GM19452 (cell line): ENCODE measurements at regions not wholly inside any gene's neighbourhood (a gene's known extent, or its start where the extent isn't known, plus 50 kb on each side); places are given as distances from the start of the nearest gene placed in this dataset.

Source experiments
- ATAC-seq: cut with Tn5 transposase; IDR thresholded peaks from one replicate; pipeline ENCODE4 v1.9.1; 2021; ENCODE audit not compliant: unreplicated experiment

DNA sequence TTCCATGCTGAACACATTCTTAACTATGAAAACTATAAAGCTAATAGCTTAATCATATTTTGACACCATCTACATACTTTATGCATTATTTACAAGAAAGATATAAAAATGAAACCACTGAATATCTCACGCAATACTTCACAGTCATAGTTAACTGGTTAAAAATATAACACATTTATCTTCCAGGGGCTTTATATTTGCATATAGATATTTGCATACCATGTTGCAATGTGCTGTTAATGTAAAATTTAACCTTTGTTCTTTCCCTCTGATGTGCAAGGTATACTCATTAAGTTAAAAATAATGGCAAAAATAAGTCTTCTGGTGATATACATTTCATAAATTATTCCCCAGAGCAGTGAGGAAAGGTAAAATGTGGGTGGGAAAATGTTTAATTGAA, 76.9 kb upstream of the MGMT start:
- ATAC-seq, result no peak

DNA sequence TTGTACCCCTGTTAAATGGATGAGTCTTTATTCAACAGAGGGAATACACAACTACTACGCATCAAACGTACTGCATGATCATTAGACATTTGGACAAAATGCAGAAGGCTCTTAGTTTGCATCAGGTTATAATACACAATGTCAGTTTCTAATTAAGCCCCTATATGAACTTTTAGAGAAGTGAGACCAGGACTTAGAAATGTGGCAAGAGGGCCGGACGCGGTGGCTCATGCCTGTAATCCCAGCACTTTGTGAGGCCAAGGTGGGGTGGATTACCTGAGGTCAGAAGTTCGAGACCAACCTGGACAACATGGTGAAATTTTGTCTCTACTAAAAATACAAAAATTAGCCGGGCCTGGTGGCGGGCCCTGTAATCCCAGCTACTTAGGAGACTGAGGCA, 76.3 kb upstream of the MGMT start:
- ATAC-seq, result no peak

DNA sequence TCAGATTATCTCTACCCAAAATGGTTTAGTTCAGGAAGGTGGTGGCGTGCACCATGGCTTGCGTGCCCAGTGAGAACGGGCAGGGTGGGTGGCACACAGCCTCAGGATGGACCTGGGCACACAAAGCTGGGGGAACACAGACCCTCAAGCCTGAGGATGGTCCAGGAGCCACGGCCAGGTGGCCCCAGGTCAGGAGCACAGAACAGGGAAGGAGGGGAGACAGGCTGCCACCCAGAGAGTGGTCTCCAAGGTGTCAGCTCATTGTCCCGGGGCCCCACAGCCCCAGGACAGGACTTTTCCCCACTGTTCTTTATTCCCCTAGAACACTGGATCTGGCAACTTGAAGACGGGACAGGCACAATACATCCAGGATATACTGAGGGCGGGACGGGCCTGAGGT, 75.6 kb upstream of the MGMT start:
- no peak for ATAC-seq

DNA sequence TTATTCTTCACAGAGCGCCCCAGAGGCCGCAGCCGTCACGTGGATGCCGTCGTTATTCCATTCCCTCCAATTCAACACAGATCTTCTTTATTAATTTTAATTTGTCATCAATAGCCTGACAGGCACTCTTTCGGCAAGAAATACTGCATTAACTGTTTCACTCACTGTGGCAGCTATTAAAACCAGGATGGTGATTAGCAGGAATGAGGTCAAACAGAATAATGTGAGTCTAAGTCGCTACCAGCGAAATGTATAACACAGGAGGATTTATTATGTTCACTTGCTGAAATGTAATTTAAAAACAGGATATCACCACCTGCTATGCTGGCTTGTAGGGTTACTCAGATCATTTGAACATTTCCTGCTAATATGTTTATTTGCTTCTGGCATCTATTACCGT, 74.2 kb upstream of the MGMT start:
- ATAC-seq, result no peak

DNA sequence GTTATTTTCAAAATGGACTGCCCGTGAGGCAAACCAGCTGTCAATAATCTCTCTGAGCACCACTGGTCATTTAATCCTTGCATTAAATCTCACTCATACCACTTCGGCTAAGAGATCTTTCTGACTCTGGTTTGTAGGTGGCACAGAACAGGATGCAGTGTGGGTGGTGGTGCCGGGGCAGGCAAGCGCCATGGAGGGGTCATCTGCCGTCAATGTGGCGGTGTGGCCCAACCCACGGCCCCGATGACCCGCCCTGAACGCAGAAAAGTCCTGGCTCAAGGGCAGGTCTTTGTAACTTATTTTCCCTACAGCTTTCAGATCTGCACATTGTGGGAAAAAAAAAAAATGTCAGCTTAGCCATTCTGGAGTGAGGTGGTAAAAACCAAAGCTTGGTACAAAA, 73.2 kb upstream of the MGMT start:
- no peak for ATAC-seq

DNA sequence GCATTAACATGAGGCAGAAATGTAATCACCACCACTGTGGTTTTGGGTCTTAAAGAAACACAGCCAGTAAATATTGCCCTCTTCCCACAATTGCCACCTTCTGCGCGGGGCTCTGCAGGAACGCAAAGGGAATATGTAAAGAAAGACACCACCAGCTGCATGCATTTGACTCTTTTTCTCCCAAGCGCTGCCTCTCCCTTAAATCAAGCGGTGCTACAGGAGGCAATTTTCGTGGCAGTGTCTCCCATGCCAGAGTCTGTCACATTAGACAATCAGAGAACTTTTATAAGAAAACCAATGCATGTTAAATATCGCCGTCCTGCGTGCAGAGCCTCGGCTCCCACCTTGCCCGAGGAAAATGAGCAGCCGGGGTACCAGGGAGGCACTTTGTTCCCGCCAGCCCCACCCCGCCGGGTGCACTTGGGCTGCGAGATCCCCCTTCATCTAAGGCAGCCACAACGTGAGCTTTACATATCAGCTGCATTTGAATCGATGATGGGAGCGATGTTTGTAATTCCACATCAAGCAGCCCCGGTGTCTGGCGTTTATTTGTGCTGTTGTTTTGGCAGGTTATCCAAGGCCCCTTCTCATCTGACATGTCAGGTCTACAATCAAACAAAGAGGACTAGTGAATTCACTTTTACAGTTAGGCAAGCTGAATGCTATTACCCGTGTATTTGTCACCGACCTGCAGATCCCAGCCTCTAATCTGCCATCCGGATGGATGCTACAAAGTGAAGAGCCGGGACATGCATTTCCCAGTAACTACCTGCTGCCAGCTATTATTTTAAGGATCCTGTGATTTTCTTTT, 72.3 kb upstream of the MGMT start:
- no peak for ATAC-seq

DNA sequence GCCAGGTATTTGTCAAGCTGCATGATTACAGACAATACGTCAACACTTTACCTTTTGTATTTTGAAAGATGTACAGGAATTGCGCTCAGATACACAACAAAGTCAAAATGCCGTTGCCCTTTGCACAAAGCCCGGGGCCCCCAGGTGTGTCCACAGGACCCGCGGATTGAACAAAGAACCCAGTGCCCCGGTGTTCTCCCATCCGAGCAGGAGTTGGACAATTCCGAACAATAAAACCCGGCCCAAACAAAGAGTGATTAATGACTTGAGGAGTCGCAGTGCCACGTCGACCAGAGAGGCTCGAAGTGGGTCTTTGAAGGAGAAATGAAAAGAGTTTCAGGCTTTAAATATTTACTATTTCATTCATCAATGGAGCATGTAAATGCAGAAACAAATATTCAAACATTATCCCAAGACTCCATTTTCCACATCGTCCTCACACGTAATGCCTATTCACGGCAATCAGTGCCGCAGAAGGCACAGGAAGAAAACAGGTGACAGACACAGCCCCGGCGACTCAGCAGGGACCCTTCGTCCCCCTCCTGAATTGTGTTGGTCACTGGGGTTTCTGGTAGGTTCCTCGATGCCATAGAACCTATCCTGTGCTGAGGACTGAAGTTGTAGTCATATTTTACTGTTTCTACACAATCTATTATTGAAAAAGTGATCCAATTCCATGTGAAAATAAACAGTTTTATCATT, 70.9 kb upstream of the MGMT start:
- ATAC-seq, result no peak

DNA sequence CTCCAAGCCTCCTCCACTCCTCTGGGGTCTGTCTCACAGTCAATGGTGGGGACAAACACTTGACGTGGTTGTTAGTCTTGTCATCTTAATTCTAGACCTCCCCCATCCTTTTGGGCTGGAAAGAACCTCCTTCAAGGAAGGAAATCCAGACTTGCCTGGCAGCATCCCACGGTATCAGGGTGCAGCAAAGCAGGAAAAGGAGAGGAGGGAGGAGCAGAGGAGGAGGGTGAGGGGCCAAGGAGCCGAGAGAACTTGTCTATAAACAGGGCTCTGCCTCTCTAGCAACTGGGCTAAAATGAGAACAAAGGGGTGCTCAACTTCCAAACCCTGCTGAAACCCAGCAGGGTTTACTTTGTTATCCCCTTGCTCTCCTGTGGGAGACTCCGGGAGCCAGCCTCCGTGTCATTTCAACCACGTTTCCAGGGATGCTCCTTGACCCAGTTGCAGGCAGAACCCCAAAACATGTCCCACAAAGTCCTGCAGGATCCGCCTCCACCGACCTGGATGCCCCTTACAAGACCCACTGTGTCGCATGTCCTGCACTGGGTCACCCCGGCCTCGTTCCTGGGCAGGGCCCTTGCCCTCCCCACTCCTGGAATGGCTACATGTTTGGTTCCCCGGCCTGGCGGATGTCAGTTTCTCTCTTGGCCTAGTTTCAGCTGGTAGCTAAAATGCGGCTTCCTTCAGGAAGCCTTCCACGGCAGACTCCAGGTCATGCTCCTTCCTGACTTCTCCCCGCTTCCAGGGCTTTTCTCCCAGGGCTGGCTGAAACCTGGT, 69.7 kb upstream of the MGMT start:
- ATAC-seq, result no peak

DNA sequence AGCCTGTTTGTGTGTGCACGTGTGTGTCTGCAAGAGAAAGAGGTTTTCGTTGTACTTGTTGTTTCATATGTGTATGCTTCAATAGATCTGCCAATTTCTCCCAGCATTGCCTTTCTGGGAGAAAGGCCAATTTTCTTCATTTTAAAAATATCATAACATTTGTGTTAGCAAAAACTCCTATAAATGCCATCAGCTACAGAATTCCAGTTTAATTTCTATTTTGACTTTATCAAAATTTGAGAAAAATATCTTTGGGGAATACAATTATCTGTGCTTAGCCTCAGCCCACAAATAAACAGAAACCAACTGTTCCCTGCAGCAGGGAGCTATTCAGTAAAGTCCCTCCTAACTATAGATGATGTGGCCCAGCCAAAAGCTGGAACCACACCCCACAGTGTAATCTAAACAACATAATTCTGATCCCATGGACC, 68.3 kb upstream of the MGMT start:
- ATAC-seq, result no peak

DNA sequence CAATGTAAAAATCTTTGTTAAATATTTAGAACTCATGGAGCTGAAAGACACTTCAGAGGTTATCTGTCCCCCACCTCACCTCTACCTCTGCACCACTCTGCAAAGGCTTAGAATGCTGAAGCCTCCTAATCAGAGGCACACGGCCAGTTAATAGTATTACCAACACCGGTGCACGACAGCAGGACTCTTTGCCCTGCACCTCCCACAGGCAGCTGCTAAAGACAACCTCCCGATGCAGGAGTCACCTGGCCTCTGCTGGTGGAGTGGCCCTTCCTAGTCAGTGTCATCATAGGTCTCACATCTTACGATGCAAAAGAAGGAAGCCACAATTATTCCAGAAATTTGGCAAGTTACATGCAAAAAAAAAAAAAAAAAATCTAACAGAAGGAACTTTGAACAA, 66.6 kb upstream of the MGMT start:
- no peak for ATAC-seq

DNA sequence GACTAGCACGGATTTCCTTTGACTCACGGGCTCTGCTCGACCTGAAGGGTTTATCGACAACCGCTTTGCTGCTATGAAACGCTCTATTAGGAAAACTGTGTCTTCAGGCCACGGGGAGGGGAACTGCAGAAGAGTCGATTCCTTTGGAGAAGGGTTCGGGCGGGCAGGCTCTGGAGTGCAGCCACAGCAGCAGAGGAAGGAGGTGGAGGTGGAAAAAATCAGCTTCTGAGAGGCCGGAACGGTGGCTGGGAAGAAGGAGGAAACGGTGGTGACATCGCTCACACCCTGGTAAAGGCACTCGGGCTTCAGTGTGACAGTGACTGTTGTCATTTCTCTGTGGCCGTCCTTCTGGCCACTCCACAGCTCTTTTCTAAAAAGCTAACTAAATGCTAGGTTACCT, 64.6 kb upstream of the MGMT start:
- ATAC-seq, result no peak

DNA sequence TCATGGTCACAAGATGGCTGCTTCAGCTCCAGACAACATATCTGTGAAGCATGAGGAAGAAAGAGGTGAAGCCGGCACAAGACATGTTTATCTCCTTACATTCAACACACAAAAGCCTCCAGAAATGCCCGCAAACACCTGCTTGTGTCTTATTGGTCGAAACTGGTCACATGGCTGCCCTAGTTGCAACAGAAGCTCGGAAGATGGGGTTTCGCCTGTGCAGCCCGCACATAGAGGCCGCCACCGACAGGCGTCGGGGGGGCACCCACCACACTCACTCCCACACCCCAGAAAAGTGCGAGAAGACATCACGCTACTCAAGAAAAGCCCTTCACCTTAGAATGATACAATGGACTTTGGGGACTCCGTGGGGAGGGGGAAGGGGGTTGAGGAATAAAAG, 63.0 kb upstream of the MGMT start:
- no peak for ATAC-seq

DNA sequence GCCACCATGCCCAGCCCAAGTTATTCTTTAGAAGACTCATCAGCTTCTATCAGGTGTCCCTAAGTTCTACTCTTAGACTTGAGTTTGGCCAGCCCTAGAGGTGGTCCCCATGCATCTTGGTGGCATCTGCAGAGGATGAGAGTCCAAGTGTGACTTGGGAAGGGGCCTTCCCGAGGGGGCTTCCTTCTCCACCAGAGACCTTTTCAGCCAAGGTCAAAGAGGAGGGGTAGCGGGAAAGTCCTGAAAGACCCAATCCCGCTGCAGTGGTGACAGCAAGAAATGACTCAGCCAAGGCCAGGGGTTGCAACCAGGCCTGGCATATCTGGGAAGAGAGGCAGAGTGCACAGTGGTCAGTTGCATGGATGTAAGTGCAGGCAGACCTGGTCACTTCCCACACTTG, 61.7 kb upstream of the MGMT start:
- ATAC-seq, result no peak

DNA sequence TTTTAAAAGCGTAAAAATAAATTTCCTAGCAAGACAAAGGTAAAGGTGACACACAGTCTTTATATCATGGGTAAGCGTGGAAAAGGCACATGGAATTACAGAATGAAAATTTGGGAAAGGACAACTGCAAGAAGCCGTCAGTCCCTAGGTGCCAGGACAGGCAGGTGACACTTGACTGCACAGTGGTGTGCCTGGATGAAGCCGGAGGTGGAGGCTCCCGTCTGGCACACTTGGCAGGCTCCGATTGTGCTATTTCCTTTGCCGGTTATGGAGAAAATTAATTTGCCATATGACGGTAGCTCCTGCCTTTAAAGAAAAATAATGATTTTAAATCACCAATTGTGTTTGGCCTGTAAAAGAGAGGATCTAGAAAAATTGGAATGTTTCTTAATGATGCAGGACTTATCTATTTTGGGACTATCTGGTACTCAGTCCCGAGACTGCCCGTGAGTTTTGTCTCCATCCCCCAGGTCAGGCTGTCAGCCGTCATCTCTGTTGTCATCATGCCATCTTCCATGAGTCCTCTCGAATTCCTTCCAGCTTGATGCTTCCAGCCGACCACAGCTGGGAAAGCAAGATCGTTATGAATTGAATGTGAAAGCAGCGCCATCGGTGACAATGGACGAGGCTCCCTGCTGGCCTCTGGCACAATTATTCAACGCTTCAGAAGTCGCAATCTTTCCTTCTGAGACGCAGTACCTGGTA, 56.2 kb upstream of the MGMT start:
- no peak for ATAC-seq

DNA sequence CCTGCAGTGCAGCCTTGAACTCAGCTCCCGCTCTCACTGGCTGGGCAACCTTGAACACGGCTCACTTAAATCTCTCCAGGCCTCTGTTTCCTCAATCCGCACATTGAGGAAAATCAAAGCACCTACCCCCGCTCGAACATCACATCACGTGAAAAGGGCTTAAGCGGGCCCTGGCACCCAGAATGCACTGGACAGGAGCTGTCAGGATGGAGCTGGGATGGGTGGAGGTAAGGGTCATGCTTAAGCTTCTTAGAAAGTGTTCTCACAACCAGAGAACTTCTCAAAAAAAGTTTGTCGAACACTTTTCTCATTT, 55.7 kb upstream of the MGMT start:
- ATAC-seq, result no peak

DNA sequence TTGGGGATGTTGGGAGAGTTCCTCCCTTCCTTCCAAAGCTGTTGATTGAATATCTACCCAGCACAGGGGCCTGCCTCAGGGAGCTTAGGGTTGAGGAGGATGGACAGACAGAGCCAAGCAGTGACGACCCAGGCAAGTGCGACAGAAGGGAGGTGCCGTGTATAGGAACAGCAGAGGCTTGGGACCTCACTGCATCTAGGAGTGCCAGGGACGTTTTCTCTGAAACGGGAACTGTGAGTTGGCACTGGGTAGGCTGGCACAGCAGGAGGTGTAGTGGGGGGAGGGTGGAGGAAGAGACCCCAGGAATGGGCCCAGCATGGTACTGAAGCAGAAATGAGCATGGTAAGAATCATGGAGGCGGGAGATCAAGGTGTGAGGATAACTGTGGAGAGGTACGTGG, 55.3 kb upstream of the MGMT start:
- ATAC-seq, result no peak

DNA sequence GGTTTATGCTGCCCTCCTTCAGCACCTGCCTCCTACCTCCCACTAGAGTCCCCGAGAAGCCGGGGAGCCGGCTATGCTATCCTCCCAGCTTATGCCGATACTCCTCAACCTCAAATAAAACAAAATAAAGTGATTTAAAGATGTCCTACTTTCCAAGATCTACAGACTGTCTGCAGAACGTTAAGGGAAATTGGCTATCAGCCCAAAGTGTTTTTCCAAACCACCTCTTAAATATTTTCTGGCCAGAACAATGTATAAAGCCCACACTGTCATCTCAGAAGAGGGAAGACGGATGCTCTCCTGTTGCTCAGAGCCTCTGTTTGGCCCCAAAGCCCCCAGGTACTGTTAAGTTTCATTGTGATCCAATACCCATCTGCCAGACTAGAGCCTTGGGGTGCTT, 54.0 kb upstream of the MGMT start:
- no peak for ATAC-seq

DNA sequence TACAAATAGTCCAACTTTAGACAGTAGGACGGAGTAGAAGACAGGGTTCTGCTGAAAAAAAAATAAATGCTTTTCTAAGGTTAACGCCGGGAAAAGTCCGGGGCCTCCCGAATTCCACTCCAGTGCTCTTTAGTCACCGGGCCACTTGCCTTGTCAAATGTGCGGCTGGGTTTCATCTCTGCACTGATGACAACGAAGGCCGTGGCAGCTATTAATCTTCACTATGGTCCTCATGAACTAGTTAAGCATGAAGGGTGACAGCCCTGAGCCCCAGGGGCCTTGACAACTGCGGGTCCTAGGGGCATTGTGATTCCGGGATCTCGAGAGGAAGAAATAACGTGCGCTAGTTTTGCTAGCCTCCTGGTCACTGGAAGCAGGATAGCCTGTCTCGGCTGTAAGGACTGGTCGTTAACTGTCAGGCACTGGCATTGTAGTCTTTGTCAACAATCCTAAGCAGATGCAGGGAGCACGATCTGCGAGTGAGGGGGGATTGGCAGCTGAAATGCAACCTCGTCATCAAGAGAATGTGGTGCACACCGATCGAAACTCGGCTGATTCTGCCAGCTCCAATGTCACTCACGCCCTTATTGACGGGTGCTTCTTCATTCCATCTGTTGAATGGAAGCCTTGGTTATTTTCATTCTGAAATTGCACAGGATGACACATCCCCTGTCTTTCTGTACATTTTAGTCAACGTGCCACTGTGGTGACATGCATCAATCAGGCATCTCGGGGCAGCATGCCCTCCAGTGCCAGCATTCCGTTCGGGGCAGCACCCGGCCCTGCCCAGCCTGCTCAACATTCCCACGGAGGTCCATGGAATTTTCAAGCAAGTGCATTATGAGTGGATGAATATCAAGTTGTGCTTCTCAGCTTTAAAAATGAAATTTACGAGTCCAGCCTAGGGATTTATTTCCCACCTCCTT, 51.6 kb upstream of the MGMT start:
- no peak for ATAC-seq

DNA sequence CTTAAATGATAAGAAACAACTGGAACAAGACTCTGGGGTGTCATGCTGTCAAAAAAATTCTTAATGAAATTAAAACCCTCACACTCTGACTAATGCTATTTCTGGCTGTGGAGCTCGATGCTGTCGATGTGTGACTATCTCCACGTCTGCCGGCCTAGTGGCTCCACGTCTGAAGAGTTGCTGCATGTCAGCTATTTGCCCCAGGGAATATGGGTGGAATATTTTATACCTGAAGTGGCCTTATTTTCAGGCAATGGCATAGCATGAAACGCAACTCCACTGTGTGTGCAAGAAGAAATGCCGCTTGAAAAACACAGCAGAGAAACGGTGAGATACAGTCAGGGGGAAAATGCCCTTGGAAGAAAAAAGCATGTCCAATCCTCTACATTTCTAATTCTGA, 50.9 kb upstream of the MGMT start:
- ATAC-seq, result no peak

DNA sequence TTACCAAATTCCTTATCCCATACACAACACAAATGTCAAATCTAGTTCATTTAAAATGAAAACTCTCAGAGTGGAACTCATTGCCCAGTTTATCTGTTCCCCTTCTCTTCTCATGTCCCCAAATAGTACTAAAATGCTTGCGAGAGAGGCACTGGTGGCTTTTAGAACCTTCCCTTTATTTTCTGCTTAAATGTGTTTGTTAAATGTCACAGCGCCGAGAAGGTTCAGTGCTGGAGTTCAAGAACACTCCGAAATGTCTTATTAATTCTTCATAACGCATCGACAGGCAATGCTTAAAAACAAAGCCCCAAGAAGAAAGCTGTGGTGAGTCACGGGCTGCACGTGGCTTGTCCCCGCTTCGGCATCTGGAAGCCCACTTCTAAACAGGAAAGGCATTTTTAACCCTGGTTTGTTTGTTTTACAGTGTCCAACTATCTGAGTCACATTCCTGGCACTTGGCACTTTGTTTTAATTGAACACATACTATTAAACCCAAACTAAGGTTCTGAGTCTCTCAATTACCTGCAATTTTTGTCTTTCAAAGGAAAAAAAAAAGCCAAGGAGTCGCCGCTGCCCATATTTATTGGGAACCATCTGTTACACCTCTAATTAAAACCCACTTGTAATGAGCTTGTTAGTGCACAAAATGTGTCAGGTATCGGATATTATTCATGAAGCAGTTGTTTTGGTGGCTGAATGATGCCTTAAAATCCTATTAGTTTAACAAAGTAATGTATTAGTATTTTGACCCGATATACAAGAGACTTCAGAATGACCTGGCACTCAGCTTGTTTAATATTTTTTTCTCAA, 49.9 kb upstream of the MGMT start:
- no peak for ATAC-seq
